C4-2B (cell line): ENCODE measurements at regions not wholly inside any gene's neighbourhood (a gene's known extent, or its start where the extent isn't known, plus 50 kb on each side); places are given as distances from the start of the nearest gene placed in this dataset.

Experiments
- H3K27ac ChIP-seq: fragments of 450-650 bp; 2 replicates; pipeline ENCODE4 v1.5.1; 2017
- ZFX ChIP-seq: fragments of 450-650 bp; IDR thresholded peaks from 2 replicates; pipeline ENCODE4 v1.6.1; 2017
- TF ChIP-seq, protein P1 (sequence below): fragments of 450-650 bp; conservative IDR thresholded peaks from 2 replicates; pipeline ENCODE4 v1.5.1; 2017; ENCODE audit warnings: mild to moderate bottlenecking

DNA sequence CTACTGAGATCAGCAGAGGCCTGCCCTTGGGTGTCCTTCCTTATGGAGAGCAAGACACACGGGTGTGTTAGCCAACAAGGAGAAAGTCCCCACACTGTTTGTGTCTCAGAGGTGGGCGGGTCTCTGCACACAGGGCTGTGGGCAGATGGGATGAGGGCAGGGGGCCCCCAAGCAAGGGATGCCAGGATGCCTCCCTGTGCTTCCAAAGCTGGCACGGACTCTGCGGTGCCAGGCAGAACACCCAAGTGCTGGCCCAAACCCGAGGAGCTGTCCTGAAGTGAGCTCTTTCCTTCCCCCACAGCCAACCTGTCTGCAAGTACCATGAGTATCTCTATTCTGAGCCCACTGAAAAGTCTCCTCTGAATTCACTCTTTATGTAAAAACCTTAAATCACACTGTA lies 273.3 kb downstream of the CTTN start:
- TF ChIP-seq, protein P1, sequence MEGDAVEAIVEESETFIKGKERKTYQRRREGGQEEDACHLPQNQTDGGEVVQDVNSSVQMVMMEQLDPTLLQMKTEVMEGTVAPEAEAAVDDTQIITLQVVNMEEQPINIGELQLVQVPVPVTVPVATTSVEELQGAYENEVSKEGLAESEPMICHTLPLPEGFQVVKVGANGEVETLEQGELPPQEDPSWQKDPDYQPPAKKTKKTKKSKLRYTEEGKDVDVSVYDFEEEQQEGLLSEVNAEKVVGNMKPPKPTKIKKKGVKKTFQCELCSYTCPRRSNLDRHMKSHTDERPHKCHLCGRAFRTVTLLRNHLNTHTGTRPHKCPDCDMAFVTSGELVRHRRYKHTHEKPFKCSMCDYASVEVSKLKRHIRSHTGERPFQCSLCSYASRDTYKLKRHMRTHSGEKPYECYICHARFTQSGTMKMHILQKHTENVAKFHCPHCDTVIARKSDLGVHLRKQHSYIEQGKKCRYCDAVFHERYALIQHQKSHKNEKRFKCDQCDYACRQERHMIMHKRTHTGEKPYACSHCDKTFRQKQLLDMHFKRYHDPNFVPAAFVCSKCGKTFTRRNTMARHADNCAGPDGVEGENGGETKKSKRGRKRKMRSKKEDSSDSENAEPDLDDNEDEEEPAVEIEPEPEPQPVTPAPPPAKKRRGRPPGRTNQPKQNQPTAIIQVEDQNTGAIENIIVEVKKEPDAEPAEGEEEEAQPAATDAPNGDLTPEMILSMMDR: no peak
- no peak for TF ChIP-seq ZFX

DNA sequence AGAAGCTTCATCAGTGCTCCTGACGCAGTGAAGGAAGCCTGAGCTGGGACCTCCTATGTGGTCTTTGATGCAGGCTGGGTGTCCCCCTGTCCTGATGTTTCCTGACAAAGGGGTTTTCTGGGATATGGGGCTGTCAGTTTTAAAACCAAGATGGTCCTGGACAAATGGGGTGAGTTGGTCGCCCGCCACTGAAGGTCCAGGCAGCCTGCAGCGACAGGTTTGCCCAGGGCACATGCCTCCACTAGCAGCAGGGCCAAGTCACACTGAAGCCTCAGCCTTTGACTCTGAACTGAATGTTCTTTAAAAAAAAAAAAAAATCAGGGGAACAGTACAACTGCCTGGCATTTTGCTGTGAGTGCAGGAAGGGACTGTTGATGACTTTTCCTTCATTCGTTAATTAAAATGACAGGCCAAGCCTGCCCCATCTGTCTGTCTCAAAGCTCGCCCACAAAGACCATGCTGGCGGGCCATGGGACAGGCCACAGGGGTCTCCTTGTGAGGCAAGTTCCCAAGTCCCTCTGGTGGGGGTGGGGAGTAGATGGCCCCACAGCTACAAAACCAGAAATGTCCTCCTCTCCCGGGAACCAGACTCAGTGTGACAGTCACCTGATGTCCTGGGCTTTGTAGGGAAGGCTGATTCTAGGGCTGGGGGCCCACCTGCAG lies 274.8 kb downstream of the CTTN start:
- TF ChIP-seq, protein P1: no peak
- no peak for TF ChIP-seq ZFX
- no peak overlapping the region for H3K27ac ChIP-seq

More for the DNA sequence above, 273.3 kb downstream of the CTTN start:
- no peak overlapping the region for H3K27ac ChIP-seq

DNA sequence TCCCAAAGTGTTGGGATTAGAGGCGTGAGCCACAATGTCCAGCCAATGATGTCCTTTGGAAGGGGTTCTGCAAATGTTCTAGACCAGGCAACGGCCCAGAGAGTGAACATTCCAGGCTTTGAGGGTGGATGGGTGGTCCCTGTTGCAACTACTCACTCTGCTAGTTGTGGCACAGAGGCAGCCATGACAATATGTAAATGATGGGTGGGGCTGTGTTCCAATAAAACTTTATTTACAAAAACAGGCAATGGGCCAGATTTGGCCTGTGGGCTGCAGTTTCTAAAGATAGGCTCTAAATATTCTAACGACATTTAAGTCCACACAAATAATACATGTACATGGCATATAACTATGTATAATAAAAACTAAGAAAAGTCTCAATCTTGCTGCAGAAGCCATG lies 276.3 kb downstream of the CTTN start:
- H3K27ac ChIP-seq: no peak overlapping the region
- TF ChIP-seq, protein P1: no peak
- TF ChIP-seq ZFX: no peak

DNA sequence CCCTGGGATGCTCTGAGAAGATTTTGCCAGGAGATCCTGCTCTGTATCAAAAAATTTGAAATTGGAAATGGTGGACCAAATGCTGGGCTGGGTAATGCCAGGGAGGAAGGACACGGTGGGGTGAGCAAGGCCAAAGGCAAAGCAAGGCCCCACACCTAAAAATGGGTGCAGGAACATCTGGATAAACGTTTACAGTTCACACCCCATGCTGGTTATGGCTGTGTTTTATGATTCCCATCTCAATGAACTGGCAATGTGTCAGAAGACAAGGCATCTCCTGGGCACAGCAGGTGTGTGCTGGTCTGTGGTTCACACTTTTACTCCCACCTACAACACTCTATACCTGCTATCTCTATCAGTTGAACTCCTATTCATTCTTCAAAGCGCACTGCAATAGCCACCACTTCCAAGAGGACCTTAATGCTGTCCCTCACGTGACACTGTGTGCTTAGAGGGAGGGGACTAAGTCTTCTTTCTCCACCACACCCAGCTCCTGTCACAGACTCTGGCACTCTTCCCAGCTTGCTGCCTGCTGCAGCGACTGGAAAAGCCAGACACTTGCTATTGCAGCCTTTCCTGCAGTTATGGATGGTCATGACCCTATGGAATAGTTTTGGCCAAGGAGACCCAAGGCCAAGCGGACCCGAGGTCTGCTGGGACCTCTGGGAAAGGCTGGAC lies 277.5 kb downstream of the CTTN start:
- H3K27ac ChIP-seq: no peak overlapping the region
- TF ChIP-seq, protein P1: no peak
- no peak for TF ChIP-seq ZFX

DNA sequence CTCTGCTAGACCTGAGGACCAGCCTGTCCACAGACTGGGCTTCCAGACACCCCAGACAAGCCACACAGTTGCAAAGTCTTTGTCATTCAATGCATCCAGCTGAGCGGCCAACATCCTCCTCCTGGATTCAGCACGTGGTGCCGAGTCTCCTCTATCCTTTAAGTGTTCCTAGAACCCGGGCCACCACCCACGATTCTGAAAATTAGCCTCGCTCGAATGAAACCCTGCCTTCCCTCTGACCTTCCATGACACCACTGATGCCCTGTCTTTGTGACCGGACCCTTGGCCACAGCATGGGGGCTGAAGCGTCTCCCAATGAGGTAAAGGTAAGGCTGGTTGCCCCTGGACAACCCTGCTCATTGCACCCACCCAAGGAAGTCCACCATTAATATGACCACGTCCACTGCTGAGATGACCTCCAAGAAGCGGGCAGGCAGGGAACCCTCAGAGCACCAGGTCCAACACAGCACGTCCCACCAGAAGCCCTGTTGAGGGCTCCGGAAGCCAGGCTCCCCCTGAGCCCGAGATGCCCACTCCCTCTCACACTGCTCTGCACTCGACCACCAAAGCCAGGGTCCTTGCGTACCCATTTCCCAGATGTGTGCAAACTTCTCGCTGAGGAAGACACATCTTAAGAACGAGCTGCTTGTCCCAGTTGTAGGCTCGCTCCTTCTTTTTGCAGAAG lies 279.0 kb downstream of the CTTN start:
- TF ChIP-seq ZFX: no peak
- TF ChIP-seq, protein P1: no peak
- H3K27ac ChIP-seq: no peak overlapping the region

DNA sequence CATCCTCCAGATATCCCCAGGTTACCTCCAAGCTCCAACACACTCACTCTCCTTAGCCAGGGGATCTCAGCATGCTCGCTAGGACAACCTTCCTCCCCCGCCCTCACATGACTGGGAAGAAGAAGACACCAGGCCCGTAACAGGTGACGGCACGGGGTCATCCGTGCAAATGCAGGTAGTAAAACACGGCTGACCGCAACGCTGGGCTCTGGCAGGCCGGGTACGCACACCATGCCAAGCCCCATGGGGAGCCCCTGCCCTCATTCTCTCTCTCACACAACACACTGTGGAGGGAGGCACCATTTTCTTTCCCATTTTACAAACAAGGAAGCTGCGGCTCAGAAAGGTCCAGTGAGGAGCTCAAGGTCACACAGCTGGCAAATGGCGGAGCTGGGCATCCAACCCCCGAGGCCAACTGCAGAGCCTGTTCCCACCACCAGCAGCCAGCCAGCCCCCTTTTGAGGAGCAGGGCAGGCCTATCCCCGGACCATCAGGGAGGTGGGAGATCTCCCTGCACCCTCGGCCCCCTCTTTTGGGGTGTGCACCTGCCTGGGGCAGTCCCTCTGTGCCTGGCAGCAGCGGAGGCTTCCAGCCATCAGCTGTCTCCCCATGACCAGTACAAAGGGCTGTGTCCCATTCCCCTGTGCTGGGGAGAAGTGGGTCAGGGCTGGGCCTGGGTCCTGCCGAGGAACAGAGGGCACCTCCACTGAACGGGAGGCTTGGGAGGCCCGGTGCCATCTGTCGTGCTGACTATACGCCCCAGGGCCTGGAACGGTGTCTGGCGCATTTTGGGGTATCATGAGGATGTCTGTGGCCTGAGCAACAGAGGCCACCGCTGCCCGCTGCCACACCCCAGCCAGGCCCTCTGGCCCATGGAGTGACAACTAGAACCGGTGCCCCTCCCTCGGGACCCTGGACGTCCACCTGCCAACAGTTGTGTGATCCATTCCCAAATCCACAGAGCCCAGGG lies 280.9 kb downstream of the CTTN start:
- TF ChIP-seq, protein P1: no peak
- no peak for TF ChIP-seq ZFX
- no peak overlapping the region for H3K27ac ChIP-seq
